ENCODE measurements at regions not wholly inside any gene's neighbourhood (a gene's known extent, or its start where the extent isn't known, plus 50 kb on each side); places are given as distances from the start of the nearest gene placed in this dataset.
"Not testable (repeated sequence)": the region's sequence is repeated elsewhere in the genome, so short reads cannot be mapped to it uniquely, and the experiment has no call there.

DNA sequence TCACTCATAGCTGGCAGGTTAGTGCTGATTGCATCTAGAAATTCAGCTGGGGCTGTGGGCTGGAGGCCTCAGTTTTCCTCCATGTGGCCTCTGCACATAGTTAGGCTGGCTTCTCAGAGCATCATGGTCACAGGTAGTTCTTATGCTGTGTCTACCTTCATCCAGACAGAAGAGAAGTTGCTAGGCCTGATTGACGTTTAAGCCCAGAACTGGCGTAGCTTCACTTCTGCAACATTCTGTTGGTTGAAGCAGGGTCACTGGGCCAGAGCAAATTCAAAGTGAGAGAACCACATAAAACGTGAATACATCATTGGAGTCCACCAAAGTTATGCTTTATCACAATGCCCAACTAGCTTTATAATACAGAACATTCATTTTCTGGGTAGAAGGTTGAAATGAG lies 116.0 kb downstream of the SPP2 start:
- DNase-seq (ENCODE audit: low read depth in 4 of 4, low spot score in 3 of 4), result no peak

- DNase-seq (ENCODE audit: low read depth in 4 of 4, low spot score in 3 of 4), result no peak
These were observed 114.9 kb downstream of the SPP2 start for GRCh38 chr2:234165421-234165820.

GRCh38 chr2:234164493-234165413 lies 114.3 kb downstream of the SPP2 start:
- DNase-seq (ENCODE audit: low read depth in 4 of 4, low spot score in 3 of 4), result no peak

GRCh38 chr2:234163510-234164045 lies 113.1 kb downstream of the SPP2 start:
- no peak for DNase-seq (ENCODE audit: low read depth in 4 of 4, low spot score in 3 of 4)

DNA sequence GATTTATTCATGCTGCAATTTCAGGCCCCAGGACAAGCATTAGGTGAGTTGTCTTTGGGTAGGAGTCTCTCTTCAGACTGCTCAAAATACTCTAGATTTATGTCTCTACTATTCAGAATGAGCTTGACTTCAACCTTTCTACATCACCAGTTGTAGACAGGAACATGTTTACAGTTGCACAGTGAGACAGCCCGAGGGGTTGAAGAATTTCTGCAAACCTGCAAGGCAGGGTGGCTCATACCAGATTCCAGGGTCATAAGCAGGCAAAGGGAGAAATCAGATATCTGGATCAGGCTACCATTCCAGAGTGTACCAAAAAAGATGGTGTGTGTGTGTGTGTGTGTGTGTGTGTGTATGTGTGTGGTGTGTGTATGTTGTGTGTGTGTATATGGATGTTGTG lies 112.4 kb downstream of the SPP2 start:
- DNase-seq (ENCODE audit: low read depth in 4 of 4, low spot score in 3 of 4), result no peak

DNA sequence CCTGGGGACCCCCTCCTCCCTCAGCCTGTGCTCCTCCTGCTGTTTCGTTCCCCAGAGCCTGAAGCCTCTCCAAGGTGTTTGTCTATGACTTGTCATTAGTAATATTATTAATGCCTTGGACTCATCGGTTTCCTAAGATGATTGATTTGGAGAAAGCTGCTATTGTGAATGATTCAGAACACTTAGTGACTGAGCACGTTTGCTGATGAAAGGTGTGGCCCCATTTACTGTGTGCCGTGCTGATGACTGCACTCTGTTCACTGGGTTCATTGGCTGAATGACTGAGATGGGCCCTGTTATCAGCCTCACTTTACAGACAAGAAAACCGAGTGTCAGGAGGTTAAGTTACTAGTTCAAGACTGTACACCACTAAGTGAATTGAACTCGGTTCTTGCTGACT lies 111.4 kb downstream of the SPP2 start:
- no peak for DNase-seq (ENCODE audit: low read depth in 4 of 4, low spot score in 3 of 4)

DNA sequence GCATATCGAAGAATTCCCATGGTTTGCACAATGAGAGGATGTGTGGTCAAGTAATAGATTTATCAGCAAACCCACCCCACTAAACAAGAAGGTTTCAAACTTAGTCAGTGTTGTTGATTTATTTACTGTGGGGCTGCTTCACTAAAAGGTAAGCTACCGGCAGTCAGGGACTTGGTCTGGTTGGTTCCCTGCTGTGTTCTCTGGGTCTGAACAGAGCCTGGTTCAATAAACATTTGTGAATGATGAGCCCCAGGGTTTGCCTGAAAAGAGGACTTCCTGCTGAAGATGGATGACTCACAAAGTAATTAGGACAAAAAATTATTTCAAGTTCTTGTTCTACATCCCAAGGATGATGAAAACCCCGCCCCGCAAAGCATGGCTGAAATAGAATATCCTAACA lies 108.3 kb downstream of the SPP2 start:
- DNase-seq (ENCODE audit: low read depth in 4 of 4, low spot score in 3 of 4), result no peak

- no peak for DNase-seq (ENCODE audit: low read depth in 4 of 4, low spot score in 3 of 4)
These were observed 107.5 kb downstream of the SPP2 start for GRCh38 chr2:234157817-234158588.

- DNase-seq (ENCODE audit: low read depth in 4 of 4, low spot score in 3 of 4), result no peak
These were observed 105.8 kb downstream of the SPP2 start for GRCh38 chr2:234156326-234156725.

- not testable (repeated sequence) for DNase-seq (ENCODE audit: low read depth in 4 of 4, low spot score in 3 of 4)
These were observed 102.3 kb downstream of the SPP2 start for GRCh38 chr2:234152835-234153234.

GRCh38 chr2:234147335-234147861 lies 96.9 kb downstream of the SPP2 start:
- DNase-seq (ENCODE audit: low read depth in 4 of 4, low spot score in 3 of 4), result no peak

DNA sequence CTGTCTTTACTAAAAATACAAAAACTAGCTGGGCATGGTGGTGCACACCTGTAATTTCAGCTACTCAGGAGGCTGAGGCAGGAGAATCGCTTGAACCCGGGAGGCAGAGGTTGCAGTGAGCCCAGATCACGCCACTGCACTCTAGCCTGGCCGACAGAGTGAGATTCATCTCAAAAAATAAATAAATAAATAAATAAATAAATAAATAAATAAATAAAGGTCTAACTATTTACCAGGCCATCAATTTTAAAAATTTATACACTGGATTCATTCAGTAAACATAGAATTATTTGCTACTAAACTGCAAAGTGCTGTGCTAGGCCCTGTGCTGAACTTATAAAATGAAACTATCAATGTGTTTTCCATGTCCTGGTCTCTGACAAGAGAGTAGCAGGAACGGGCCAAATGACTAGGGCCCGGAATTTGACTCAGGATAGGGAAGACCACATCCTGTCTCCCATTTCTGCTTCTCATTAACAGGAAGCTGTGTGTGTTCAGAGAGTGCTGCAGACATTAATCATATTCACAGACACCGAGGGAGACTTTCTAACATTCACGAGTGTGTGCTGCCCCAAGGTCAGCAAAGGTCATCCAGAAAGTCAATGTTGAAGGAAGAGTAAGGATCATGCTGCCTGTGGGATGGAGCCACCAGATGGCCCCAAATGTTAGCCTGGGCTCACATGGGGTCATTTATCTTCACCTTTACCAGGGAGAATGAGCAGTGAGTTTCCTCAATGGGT lies 95.8 kb downstream of the SPP2 start:
- DNase-seq (ENCODE audit: low read depth in 4 of 4, low spot score in 3 of 4), result no peak

- DNase-seq (ENCODE audit: low read depth in 4 of 4, low spot score in 3 of 4), result no peak
These were observed 95.0 kb downstream of the SPP2 start for GRCh38 chr2:234145511-234145910.

DNA sequence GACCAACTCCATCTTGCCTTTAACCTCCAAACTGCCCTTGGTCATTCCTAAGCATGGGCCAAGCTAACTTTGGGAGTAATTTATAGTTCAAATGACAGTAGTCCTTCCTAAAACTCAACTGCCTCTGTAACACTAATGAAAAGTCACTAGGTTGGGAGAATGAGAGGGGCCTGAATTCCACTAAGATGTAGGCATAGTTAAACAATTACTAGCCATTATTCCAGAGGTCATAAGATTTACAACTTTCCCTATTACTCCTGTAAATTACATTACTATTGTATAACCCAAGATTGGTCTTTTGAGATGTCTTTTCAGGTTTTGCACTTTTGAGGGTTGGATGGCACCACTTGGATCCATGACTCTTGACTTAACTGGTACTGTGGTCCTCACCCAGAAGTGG lies 94.6 kb downstream of the SPP2 start:
- no peak for DNase-seq (ENCODE audit: low read depth in 4 of 4, low spot score in 3 of 4)

- DNase-seq (ENCODE audit: low read depth in 4 of 4, low spot score in 3 of 4), result no peak
These were observed 93.4 kb downstream of the SPP2 start for GRCh38 chr2:234143896-234144295.

- DNase-seq (ENCODE audit: low read depth in 4 of 4, low spot score in 3 of 4), result no peak
These were observed 92.0 kb downstream of the SPP2 start for GRCh38 chr2:234142530-234142929.

DNA sequence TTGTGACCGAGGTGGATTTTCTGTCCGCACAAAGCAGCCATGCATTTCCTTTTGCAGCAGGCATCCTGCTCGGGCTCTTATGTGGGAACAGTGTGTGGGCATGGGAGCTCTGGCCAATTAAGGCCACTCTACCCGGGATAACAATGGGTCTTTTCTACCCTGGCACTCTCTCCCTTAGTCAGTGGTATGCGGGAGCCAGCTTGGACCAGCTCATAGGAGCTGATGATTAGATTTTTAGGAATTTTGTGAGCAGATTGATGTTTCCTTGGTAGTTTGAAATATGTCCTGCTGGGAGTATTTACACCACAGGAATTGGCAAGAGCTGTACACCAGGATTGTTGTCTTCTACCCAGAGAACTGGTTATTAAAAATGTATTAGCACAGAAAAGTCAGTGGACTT lies 89.3 kb downstream of the SPP2 start:
- DNase-seq (ENCODE audit: low read depth in 4 of 4, low spot score in 3 of 4), result no peak

DNA sequence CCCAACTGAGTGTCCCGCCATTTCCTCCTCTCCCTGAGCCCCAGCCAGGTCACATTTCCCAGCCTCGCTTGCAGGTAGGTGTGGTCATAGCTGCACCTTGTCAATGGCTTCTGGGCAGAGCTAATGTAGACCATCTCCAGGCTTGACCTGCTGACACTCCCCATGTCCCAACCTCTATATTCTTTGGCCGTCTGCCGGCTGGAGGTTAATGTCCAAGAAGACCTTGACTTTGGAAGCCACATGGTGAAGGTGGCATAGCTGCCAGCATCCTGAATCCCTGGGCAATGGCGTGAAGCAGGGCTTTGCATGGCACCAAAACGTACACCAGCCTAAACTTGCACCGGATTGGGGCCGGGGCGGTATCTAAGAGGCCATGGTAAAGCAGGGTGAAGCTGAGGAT lies 88.3 kb downstream of the SPP2 start:
- no peak for DNase-seq (ENCODE audit: low read depth in 4 of 4, low spot score in 3 of 4)

DNA sequence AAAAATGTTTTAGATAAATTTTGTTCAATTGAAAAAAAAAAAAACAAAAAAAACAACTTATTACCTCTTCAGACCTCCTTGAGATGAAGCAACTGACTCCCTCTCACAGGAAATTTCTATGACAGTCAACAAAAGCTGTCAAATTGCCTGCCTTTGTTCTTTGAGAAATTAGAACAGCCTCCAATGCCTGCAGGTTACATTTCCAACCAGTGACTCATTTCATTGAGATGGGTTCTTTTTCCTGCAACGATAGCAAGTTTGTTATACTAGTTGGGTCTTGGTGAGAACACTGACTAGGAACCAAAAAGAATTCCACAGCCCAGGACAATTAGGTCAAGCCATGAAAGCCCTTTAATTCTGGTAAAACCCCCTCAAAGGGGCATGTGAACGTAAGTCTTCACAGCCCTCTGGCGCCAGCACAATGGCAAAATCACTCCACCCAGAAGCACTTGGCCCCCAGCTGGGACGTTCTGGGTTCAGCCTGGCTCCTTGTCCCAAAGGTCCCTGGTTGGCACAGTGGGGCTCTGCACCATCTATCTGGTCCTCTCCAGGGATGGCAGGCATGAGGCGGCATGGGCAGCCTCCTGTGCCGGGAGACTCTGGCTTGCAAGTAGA lies 87.0 kb downstream of the SPP2 start:
- DNase-seq (ENCODE audit: low read depth in 4 of 4, low spot score in 3 of 4), result no peak

- no peak for DNase-seq (ENCODE audit: low read depth in 4 of 4, low spot score in 3 of 4)
These were observed 86.0 kb downstream of the SPP2 start for GRCh38 chr2:234136461-234136860.

All from left renal pelvis (tissue), 4 donors.